ENCODE measurements at regions not wholly inside any gene's neighbourhood (a gene's known extent, or its start where the extent isn't known, plus 50 kb on each side); places are given as distances from the start of the nearest gene placed in this dataset.

DNA sequence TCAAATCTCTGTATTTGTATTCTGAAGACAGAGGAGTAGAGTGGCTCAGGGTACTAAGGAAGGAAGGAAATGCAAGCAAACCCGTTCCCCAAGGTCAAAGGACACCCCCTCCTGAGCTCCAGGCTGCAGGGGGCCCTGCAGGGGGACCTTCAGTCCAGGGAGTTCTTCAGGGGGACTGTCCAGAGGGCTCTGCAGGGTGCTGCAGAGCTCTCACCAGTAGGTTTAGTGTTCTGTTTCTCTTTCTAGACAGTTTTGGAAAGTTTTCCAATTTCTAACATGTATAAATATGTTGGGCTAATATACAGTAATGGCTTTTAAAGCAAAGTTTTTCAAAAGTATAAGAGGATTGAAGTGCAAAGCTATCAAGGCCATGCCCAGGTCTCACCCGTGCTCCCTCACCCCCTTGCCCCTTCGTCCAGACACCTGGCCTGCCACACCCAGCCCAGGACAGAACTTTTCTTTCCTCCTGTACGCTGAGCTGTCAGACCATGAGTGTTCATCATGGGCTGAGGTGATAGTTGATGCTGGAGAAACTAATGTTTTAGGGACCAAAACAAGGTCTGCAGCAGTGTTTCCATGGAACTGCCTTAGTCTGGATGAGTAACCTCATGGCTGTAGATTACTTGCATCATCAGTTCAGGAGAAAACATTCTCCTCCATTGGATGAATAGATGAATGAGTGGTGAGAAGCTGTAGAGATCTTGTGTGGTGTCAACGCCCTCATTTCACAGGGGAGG, 134.2 kb downstream of the GLI2 start:
- H3K27me3 ChIP-seq (ENCODE audit: insufficient read depth in 3 of 3, low read length in 2 of 3) = no peaks in the 10 kb centered on the region
- TF ChIP-seq, protein P1, sequence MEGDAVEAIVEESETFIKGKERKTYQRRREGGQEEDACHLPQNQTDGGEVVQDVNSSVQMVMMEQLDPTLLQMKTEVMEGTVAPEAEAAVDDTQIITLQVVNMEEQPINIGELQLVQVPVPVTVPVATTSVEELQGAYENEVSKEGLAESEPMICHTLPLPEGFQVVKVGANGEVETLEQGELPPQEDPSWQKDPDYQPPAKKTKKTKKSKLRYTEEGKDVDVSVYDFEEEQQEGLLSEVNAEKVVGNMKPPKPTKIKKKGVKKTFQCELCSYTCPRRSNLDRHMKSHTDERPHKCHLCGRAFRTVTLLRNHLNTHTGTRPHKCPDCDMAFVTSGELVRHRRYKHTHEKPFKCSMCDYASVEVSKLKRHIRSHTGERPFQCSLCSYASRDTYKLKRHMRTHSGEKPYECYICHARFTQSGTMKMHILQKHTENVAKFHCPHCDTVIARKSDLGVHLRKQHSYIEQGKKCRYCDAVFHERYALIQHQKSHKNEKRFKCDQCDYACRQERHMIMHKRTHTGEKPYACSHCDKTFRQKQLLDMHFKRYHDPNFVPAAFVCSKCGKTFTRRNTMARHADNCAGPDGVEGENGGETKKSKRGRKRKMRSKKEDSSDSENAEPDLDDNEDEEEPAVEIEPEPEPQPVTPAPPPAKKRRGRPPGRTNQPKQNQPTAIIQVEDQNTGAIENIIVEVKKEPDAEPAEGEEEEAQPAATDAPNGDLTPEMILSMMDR (IDR thresholded peaks at IDR 0.05) = no peak
- no peaks in the 10 kb centered on the region for H3K9me3 ChIP-seq
- H3K36me3 ChIP-seq (ENCODE audit: insufficient read depth in 1 of 2, low read depth in 1 of 2) = no peaks in the 10 kb centered on the region
- DNase-seq = peak in 1 of 2 donors; percentile 26
- no peak overlapping the region for H3K27ac ChIP-seq
- intact Hi-C loops (cut with DNase I) = no loop called here
- no peak for ATAC-seq
- no peak overlapping the region for H3K4me3 ChIP-seq
- peaks cover 12% of the 10 kb centered on the region for H3K4me1 ChIP-seq
- WGBS, 3 donors = 77 to 86% (median 79%) methylated on average over 5 of the region's 5 CpGs

DNA sequence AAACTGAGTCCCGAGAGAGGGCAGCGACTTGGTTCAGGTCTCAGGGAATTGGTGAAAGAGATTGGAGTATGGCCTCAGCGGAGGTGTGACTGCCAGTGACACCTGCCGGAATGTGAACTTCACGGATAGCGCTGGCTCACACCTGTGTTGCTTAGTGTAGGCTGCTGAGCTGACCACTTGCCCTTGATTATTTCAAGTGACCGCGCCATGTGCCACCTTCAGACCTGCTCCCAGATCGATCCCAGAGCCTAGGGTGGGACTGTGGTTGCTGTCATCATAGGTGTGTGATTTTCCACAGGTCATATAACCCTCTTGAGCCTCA, 134.8 kb downstream of the GLI2 start:
- no peak overlapping the region for H3K4me3 ChIP-seq
- no peak for ATAC-seq
- H3K27me3 ChIP-seq (ENCODE audit: insufficient read depth in 3 of 3, low read length in 2 of 3) = no peaks in the 10 kb centered on the region
- no peaks in the 10 kb centered on the region for H3K9me3 ChIP-seq
- intact Hi-C loops (cut with DNase I) = no loop called here
- H3K36me3 ChIP-seq (ENCODE audit: insufficient read depth in 1 of 2, low read depth in 1 of 2) = no peaks in the 10 kb centered on the region
- no peak overlapping the region for H3K27ac ChIP-seq
- 95 to 99% (median 96%) methylated on average over 9 of the region's 9 CpGs for WGBS, 3 donors
- H3K4me1 ChIP-seq = peaks cover 14% of the 10 kb centered on the region
- TF ChIP-seq, protein P1 (IDR thresholded peaks at IDR 0.05) = no peak
- DNase-seq = peak in 1 of 2 donors; percentile 38

- intact Hi-C loops (cut with DNase I) = no loop called here
- H3K36me3 ChIP-seq (ENCODE audit: insufficient read depth in 1 of 2, low read depth in 1 of 2) = no peaks in the 10 kb centered on the region
- ATAC-seq (no peak), DNase-seq (peak in 1 of 2 donors; percentile 12)
- H3K4me3 ChIP-seq = no peak overlapping the region
- peaks cover 14% of the 10 kb centered on the region for H3K4me1 ChIP-seq
- 82 to 88% (median 83%) methylated on average over 10 of the region's 10 CpGs for WGBS, 3 donors
- TF ChIP-seq, protein P1 (IDR thresholded peaks at IDR 0.05) = no peak
- no peaks in the 10 kb centered on the region for H3K27me3 ChIP-seq (ENCODE audit: insufficient read depth in 3 of 3, low read length in 2 of 3)
- no peaks in the 10 kb centered on the region for H3K9me3 ChIP-seq
- no peak overlapping the region for H3K27ac ChIP-seq
Observed at GRCh38 chr2:120871016-120871635, 135.5 kb downstream of the GLI2 start.

DNA sequence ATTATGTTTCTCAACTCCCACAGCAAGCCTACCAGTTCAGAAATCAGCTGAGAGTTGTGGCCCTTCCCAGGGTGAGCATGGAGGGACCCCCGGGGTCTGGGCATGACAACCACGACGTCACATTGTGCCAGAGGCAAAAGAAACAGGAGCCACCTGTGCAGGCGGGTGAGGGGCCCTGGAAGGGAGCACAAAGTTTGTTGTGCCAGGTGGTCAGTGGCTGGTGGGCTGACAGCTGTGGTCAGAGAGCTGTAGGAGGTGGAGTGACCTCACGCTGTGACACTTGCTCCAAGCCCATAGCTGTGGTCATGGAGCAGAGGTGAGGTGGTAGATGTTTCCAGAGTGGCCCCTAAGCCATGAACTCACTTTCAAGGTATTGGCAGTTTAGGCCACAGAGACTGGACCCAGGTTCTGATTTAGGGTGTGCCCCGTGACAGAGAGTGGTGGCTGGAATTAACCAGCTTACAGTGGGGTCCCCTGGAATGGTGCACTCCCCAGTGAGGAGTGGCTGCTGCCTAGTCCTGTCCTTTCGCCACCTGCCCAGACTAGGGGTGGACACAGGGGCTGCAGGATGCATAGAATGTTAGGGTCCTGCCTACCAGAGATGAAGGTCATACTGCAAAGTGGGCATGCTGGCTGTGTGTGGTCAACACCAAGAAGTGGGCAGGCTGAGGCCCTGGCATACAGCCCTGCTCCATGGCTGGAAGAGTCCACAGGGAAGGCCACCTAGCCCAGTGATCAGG, 136.4 kb downstream of the GLI2 start:
- DNase-seq = peak in 1 of 2 donors; percentile 35
- 74 to 83% (median 78%) methylated on average over 7 of the region's 7 CpGs for WGBS, 3 donors
- intact Hi-C loops (cut with DNase I) = no loop called here
- ATAC-seq = no peak
- TF ChIP-seq, protein P1 (IDR thresholded peaks at IDR 0.05) = no peak
- Histone ChIP-seq H3K4me3 (no peak overlapping the region), H3K9me3 (no peaks in the 10 kb centered on the region), H3K27ac (no peak overlapping the region), H3K27me3 (ENCODE audit: insufficient read depth in 3 of 3, low read length in 2 of 3) (no peaks in the 10 kb centered on the region), H3K36me3 (ENCODE audit: insufficient read depth in 1 of 2, low read depth in 1 of 2) (no peaks in the 10 kb centered on the region), H3K4me1 (peaks cover 10% of the 10 kb centered on the region)

Data from psoas muscle (tissue), 7 donors.